GM19099 (cell line): ENCODE measurements at regions not wholly inside any gene's neighbourhood (a gene's known extent, or its start where the extent isn't known, plus 50 kb on each side); places are given as distances from the start of the nearest gene placed in this dataset.

ENCODE experiments used
- POLR2A ChIP-seq: IDR thresholded peaks from 3 replicates; pipeline ENCODE4 v1.6.1; 2011; ENCODE audit warnings: low read depth; ENCODE audit not compliant: insufficient read length; ENCODE audit errors: extremely low read depth

DNA sequence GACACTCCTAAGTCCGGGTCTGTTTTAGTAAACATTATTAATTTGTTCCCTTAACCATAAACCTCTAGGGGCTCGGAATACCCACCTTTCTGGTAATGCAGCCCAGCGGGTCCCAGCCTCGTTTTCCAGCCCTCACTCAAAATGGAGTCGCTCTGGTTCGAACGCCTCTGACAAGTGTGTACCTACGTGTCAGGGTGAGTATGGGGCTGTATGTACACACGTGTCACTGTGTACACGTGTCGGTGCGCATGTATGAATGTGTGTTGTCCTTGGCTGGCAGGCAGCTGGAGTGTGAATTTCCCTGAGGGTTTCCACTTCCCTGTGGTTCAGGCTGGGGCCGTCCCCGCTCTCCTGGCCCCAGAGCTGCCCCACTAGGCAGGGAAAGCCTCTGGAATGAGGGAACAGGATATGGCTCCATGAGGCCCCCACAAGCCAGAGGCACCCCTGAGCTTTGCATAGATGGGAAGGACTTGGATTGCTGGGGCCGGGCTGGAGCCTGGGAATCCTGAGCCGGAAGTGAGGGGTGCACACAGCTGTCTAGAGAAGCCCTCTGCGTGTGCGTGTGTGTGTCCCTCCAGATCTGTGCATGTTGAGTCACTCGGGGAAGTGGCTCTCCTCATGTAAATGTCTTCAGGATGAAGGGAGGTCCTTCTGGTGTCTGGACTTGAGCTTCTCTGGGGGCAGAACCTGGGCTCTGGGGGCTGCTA lies 160.8 kb upstream of the IER5L start:
- TF ChIP-seq POLR2A, result no peak

DNA sequence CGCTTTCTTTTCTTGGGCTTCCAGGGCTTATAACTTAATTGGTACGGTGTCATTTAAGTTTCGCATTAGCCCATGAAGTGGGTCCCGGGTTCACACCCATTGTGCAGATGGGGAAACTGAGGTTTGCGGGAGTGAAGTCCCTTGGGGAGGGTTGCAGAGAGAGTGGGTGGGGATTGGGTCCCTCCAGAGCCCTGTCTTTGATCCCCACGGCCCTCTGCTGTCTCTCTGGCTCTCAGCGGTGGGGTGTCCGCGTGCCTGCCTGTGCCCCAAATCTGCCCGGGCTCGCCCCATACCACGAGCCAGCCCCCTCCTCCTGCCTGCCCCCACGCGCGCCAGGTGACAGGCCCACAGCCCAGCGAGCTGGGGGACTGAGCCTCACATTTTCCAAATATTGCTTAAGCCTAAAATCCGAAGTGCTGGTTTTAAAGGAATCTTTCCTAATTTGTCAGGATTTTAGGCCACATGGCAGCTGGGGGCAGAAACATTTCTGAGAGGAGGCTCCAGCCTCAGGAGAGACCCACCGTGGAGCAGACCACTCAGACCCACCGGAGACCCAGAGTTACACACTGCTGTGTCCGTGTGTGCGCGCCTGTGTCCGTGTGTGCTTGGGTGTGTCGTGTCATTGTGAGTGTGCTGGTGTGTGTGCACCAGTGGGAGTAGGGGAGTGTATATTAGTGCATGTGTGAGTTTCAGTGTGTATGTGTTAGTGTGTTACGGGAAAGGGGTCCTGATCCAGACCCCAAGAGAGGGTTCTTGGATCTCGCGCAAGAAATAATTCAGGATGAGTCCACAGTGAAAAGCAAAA lies 159.5 kb upstream of the IER5L start:
- TF ChIP-seq POLR2A, result no peak

DNA sequence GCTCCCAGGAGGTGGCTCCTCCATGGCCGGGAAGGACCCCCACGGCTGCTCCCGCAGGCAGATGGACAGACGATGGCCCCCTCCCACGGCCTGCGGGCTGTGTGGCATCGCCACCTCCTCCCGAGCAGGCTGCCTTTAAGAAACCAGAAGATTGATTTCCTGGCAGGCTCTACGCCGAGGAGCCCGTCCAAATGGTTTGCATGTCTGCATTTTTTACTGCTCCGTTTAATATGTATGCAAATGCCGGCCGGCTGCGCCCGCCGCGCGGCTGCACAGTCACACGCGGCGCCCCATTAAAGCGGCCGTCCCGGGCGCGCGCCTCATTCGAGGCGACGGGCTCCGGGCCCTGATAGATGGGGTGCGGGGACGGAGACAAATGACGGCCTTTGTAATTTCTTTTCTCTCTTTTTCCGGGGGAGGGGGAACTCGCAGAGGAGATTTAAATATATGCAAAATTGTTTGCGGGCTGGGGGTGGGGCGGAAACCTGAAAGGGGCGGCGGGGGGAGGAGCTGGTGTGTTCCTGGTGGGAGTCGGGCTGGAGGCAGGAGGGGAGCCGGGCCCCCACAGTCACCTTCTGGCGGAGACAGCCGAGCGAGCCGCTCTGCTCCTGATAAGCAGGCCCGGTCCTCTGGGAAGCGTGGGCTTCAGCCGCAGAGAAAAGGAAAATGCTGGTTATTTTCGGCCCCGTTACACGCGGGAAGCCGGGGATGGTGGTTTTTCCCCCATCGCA lies 158.7 kb upstream of the IER5L start:
- TF ChIP-seq POLR2A, result no peak

DNA sequence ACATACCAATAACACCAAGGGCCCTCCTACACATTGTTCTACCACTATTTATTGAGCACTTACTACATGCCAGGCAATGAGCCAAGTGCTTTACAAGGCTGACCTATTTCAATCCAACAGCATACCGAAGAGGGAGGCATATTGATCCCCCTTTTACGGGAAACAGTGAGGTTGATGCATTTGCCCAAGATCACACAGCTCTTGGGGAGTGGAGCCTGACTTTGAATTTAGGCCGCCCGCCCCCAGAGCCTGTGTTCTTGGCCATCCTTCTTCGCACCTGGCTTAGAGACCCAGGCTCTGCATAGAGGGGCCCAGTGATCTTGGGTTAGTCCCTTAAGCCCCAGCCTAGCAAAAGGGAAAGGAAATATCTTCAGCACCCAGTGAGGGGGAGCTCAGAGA lies 158.1 kb upstream of the IER5L start:
- no peak for TF ChIP-seq POLR2A

DNA sequence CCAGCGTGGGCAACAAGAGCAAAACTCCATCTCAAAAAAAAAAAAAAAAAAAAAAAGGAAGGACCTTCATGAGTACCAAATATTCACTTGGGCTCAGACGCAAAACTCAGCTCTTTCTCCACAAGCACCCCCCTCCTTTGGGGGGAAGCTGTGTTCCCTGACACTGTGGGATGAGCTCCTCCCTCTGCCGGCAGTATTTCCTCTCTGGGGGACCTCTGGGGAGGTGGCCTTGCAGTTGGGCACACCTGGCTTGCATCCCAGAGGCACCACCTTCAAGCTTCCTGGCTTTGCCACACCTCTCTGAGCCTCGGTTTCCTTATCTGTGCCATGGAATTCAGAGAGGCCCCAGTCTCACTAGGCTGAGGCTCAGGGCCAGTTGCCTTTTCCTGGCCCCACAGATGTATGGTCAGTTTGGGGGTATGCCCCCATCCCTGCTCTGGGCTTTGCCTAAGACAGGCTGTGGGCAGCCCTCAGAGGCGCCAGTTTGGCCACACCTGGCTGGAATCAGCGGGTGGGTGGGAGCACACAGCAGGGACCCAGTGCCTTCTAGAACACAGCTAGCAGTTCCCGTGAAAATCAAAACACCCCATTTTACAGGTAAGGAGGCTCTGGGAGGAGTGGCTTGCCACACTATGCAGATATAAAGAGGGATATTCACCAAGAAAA lies 157.5 kb upstream of the IER5L start:
- TF ChIP-seq POLR2A, result no peak

DNA sequence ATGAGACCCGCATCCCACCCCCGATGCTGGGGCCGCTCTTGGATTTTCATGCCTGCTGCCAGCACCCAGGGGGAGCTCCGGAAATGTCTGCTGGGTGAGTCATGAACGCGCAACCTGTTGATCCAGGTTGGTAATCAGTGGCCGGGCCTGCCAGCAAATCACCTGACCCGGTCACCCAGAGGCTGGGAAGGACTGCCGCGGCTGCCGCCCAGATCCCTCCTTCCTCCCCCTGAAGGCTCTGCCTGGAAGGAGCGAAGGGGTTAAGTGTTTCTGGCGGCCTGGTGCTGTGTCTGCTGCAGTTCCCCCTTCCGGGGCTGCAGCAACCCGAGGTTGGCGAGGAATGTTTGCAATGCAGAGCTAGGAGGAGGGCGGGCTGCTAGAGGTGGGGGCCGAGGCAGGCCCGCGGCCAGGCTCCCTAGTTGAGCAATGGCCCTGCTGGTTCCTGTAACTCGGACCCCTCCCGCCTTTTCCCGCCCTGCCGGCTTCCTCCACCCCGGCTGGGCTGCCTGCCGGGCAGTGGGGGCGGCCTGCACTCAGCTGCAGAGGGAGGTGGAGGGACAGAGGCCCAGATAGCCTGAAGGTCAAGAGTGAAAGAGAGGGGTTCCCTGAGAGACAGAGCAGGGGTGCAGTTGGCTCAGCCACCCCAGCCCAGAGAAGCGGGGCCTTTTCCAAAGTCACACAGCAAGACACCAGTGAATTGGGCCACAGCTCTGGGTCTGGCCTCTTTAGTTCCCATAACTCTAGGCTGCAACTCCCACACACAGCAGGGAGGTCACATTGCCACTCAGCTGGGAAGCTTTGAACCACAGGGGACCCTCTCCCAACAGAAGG lies 156.3 kb upstream of the IER5L start:
- no peak for TF ChIP-seq POLR2A

DNA sequence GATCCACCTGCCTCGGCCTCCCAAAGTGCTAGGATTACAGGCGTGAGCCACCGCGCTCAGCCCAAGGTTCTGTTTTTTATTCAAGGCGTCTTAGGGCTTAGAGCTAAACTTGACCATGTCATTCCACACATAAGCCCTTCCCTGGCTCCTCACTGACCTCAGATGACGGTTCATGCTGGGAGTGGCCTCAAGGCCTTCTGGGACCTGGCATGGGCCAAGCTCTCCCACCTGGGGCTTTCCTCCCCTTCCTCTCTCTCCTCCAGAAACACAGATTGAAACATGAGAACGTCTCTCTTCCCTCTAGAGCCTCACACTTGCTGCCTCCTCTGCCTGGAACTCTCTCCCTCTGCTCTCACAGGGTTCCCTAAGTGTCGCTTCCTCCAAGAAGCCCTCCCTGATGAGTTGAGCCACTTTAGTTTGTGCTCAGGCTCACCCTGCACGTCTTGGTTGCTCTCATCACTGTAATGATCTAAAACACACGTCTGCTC lies 155.6 kb upstream of the IER5L start:
- TF ChIP-seq POLR2A, result no peak

DNA sequence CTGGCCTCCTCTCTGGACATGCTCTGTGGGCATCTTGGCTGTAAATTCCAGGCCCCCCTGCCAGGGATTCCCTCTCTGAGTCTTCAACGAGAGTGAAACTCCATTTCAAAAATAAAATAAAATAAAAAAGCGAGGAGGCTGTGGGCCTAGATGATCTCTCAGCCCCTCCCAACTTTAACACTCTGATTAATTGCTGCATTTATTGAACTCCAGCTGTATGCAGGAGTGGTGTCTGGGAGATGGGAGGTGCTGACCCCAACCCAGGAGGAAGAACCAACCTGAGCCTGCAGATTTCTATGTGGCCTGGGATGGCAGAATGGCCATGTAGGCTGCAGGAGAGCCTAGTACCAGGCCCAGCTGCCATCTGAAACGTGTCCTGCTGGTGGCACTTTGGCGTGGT lies 154.5 kb upstream of the IER5L start:
- no peak for TF ChIP-seq POLR2A

DNA sequence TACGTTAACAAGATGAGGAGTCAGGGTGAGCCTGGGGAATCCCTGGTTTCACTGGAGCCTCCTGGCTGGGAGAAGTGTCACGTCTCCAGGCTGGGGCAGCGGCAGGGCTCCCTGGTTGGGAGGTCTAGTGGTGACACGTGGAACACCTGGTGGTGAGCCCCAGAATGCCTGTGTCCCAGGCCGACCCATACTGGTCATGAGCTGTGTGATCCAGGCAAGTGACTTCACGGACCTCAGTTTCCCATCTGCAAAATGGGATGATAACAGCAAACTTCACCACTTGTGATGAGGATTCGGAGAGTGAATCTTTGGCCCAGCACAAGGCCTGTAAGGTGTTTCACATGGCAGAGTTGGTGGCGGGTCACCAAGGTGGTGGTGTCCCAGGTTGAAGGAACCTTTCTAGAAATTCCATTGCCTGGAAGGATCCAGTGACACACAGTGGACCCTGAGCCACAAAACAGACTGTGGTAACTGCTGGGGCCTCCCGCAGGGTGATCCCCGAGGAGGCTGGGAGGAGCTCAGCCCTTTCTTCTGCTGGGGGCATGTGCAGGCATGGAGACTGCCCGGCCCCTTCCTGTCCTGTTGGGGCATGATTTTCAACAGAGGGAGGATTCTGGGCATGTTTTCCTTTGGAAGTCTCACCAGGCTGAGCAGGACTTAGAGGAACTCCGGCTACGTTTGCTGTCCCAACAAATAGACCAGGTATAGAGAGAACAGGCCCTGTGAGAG lies 153.9 kb upstream of the IER5L start:
- no peak for TF ChIP-seq POLR2A

DNA sequence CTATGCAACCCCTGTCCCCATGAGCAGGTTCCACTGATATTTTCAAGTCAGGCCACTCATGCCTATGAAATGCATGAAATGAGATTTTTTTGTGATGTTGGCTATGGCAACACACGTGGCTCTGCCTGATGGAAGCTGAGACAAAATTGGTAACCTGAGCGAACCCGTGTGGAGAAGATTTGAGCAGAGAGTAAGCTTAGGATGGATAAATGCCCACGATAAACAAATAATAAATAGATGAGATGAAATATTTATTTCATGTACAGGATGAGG lies 153.4 kb upstream of the IER5L start:
- TF ChIP-seq POLR2A, result no peak

DNA sequence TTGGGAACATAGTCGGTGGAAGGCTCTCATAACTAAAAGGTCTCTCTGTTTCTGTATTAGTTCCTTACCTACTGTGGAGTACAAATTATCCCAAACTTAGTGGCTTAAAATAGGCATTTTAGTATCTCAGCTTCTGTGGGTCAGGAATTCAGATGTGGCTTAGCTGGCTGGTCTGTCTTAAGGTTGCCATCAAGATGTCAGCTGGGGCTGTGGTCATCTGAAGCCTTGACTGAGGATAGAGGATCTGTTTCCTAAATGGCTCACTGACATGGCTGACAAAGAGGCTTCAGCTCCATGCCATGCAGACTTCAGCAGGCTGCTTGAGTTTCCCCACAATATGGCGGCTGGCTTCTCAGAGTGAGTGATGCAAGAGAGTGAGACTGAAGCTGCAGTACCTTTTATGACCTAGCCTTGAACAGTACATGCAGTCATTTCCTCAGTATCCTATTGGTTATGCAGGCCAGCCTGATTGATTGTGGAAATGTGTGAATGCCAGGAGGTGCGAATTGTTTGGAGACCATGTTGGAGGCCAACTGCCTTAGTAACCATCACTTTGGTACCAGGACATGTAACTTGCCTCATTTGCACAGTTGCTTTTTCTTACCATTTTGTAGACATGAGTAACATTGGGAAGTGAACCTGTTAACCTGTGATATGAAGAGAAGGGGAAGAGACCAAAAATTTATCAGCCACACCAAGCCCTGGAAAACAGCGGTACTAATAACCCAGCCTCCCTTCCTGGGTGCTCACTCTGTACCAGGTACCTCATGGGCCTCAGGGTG lies 152.8 kb upstream of the IER5L start:
- TF ChIP-seq POLR2A, result no peak

DNA sequence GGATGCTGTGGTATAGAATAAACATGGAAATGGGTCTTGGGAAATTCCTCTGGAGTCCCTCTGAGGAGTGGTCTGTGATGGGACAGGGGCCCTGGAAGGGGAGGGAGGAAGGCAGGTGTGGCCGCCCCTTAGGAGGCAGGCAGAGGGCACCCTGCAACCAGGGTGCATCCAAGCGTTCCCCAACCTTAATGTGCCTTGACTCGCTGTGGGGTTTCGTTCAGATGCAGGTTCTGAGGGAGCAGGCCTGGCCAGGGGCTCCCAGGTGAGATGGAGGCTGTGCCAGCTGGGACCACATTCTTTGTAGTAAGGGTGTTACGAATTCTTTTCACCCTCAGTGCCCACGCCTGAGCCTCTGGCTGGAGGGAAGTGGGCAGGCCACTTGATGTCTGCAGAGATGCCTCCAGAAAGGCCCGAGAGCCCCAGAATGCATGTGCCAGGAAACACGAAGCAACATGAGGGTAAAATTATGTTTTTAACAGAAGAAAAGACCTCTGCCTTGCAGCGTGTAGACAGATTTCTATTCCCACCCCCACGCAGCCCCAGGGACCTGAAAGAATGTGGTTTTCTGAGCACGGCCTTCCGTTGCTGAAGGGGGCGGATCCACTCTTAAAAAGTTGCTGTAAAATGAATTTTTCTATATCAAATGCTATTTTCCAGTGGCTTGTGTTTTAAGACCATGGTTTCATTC lies 150.4 kb upstream of the IER5L start:
- no peak for TF ChIP-seq POLR2A
